Cardiac muscle cell (in vitro differentiated cells and primary cell): ENCODE measurements at regions not wholly inside any gene's neighbourhood (a gene's known extent, or its start where the extent isn't known, plus 50 kb on each side); places are given as distances from the start of the nearest gene placed in this dataset.
"Not testable (repeated sequence)": the region's sequence is repeated elsewhere in the genome, so short reads cannot be mapped to it uniquely, and the experiment has no call there.

Experiments used
- DNase-seq, 2 donors: peaks; one replicate each; pipeline versions ENCODE4 v3.0.0 to v3.0.0-alpha.2; 2010 to 2017; ENCODE audit warnings: low read depth in 1 of 2, low spot score in 1 of 2
- H3K27ac ChIP-seq: fragments of 200-600 bp; sonication (generic); 2 replicates; pipeline ENCODE4 v1.5.1; 2016
- H3K27me3 ChIP-seq: fragments of 200-600 bp; sonication (generic); 2 replicates; pipeline ENCODE4 v1.6.0; 2016; ENCODE audit warnings: control low read depth
- H3K36me3 ChIP-seq: fragments of 200-600 bp; sonication (generic); 2 replicates; pipeline ENCODE4 v1.5.1; 2016; ENCODE audit warnings: control low read depth
- H3K4me1 ChIP-seq: fragments of 200-600 bp; sonication (generic); 2 replicates; pipeline ENCODE4 v1.8.1; 2017; ENCODE audit warnings: low read depth, mild to moderate bottlenecking, mixed run types
- H3K4me3 ChIP-seq: fragments of 200-600 bp; sonication (generic); 2 replicates; pipeline ENCODE4 v1.5.1; 2016; ENCODE audit warnings: mild to moderate bottlenecking
- H3K9me3 ChIP-seq: fragments of 200-600 bp; sonication (generic); 2 replicates; pipeline ENCODE4 v1.5.1; 2017; ENCODE audit warnings: low read depth, mild to moderate bottlenecking, control low read depth
- CTCF ChIP-seq: IDR thresholded peaks from 2 replicates; pipeline ENCODE4 v1.5.1; 2012; ENCODE audit warnings: low read depth, mild to moderate bottlenecking, low read length

GRCh38 chr19:29040292-29040691 lies 172.7 kb downstream of the UQCRFS1 start:
- DNase-seq = no peak
- H3K4me1 ChIP-seq = no peaks in the 10 kb centered on the region
- no peak overlapping the region for H3K4me3 ChIP-seq
- H3K36me3 ChIP-seq = no peaks in the 10 kb centered on the region
- TF ChIP-seq CTCF = no peak
- H3K27me3 ChIP-seq = no peaks in the 10 kb centered on the region
- H3K9me3 ChIP-seq = no peaks in the 10 kb centered on the region
- H3K27ac ChIP-seq = no peak overlapping the region

- H3K4me1 ChIP-seq, H3K27me3 ChIP-seq, H3K27ac ChIP-seq, DNase-seq, H3K9me3 ChIP-seq, H3K36me3 ChIP-seq, H3K4me3 ChIP-seq: not testable (repeated sequence)
Observed at GRCh38 chr19:29039036-29039435, 173.9 kb downstream of the UQCRFS1 start.

DNA sequence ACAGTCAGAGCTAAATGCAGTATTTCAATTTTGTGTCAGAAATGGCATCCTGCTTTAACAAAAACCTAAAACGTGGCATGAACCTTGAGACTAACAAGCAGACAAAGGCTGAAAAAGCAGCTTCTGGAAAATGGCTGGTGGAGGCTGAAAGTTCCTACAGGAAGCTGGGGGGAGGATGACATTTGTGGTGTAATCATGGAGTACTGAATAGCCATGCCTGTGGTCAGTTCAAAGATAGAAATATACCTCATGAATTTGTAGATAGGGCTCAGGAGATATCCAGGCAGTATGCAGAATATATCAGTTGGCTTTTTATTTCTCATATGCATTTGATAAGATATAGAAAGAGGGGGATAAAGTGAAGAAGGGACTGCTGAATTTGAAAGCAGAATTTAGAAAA lies 181.7 kb downstream of the UQCRFS1 start:
- no peaks in the 10 kb centered on the region for H3K36me3 ChIP-seq
- no peaks in the 10 kb centered on the region for H3K9me3 ChIP-seq
- H3K27ac ChIP-seq = no peak overlapping the region
- H3K4me3 ChIP-seq = no peak overlapping the region
- DNase-seq = peak in 1 of 2 donors; percentile 25
- no peaks in the 10 kb centered on the region for H3K4me1 ChIP-seq
- no peak for TF ChIP-seq CTCF
- no peaks in the 10 kb centered on the region for H3K27me3 ChIP-seq

DNA sequence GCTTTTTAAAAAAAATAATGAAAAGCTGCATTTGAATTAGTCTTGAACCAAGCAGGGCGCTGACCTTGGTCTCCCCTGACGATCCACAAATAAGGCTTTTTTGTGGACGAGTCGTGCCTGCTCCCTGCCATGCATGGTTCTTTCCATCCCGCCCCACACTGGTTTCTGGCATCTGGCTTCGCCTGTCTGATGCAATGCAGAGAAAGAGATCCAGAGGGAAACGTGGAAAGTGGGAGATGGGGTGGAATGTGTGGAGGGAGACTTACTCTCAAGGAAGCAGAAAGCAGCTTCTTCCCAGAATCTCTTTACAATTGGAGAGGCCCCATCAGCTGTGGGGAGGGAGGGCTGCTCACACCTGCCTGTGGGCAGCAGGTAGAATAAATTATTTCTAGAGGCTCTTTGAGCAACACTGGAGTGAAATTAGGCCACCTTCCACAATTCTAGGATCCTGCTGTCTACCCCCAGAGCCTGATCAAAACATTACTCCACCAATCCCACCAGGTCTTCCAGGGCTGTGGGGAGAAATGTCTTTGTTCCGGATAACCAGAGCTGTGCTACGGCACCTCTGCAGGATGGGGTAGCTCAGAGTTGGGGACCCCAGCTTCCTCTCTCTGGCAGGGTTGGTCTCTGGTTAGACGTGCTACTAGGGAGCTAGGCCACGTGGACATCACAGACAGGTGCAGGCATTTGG lies 183.5 kb downstream of the UQCRFS1 start:
- Histone ChIP-seq H3K9me3 (no peaks in the 10 kb centered on the region), H3K27ac (no peak overlapping the region), H3K36me3 (no peaks in the 10 kb centered on the region), H3K27me3 (no peaks in the 10 kb centered on the region), H3K4me1 (no peaks in the 10 kb centered on the region), H3K4me3 (no peak overlapping the region)
- no peak for DNase-seq
- TF ChIP-seq CTCF = no peak

DNA sequence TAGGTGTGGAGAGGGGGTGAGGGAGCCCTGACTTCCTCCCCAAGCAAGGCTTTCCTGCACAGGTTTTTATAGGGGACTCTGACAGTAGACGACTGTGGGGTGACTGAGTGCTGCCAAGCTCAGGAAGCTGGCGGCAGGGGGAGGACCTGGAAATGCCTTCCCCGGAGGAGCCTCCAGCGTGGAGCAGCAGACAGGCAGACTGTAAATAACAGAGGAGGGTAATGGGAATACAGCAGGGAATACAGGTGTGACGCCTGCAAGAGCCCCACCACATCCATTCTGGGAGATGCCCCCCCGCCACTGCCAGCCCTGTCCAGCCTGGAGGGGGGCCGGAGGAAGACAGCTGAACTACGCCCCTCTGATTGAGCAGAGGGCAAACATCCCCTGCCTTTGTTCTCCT lies 190.4 kb downstream of the UQCRFS1 start:
- H3K27me3 ChIP-seq = no peaks in the 10 kb centered on the region
- no peaks in the 10 kb centered on the region for H3K36me3 ChIP-seq
- no peak overlapping the region for H3K27ac ChIP-seq
- H3K9me3 ChIP-seq = no peaks in the 10 kb centered on the region
- H3K4me1 ChIP-seq = no peaks in the 10 kb centered on the region
- no peak for TF ChIP-seq CTCF
- H3K4me3 ChIP-seq = no peak overlapping the region
- no peak for DNase-seq

GRCh38 chr19:29022165-29022564 lies 190.8 kb downstream of the UQCRFS1 start:
- Histone ChIP-seq H3K4me3 (no peak overlapping the region), H3K27ac (no peak overlapping the region), H3K27me3 (peaks cover under 1% of the 10 kb centered on the region), H3K9me3 (no peaks in the 10 kb centered on the region), H3K36me3 (no peaks in the 10 kb centered on the region), H3K4me1 (no peaks in the 10 kb centered on the region)
- no peak for DNase-seq
- TF ChIP-seq CTCF = no peak
